Prostate gland (tissue), 2 donors: ENCODE measurements at regions not wholly inside any gene's neighbourhood (a gene's known extent, or its start where the extent isn't known, plus 50 kb on each side); places are given as distances from the start of the nearest gene placed in this dataset.

Experiments used
- DNase-seq: peaks from one replicate; pipeline ENCODE4 v3.0.0-alpha.2; 2019; ENCODE audit warnings: low spot score
- H3K27ac ChIP-seq, 2 donors: fragments of 200-600 bp; sonication (generic); 2 replicates each; pipeline ENCODE4 v1.5.1; 2017 to 2019
- H3K27me3 ChIP-seq: fragments of 200-600 bp; sonication (generic); replicated peaks from 2 replicates; pipeline ENCODE4 v1.5.1; 2019; ENCODE audit not compliant: insufficient read depth
- H3K36me3 ChIP-seq, 2 donors: fragments of 200-600 bp; sonication (generic); 1 replicate in 1 of 2; 2 replicates in 1 of 2; pipeline versions ENCODE4 v1.5.1 to v1.8.1; 2017 to 2019
- H3K4me1 ChIP-seq: fragments of 200-600 bp; sonication (generic); replicated peaks from 2 replicates; pipeline ENCODE4 v1.5.1; 2019
- H3K4me3 ChIP-seq, 2 donors: fragments of 200-600 bp; sonication (generic); 2 replicates each; pipeline ENCODE4 v1.5.1; 2017 to 2019
- H3K9me3 ChIP-seq: fragments of 200-600 bp; sonication (generic); 2 replicates; pipeline ENCODE4 v1.5.1; 2017
- CTCF ChIP-seq, 4 experiments: fragments of 200-600 bp in 2 of 4; fragments of 450-650 bp in 2 of 4; sonication (generic) in 2 of 4; IDR thresholded peaks; 1 replicate in 3 of 4; 2 replicates in 1 of 4; pipeline ENCODE4 v1.5.1; 2016 to 2019; ENCODE audit warnings: antibody characterized with exemption in 4 of 4, mild to moderate bottlenecking in 2 of 4, moderate library complexity in 2 of 4
- POLR2A ChIP-seq: fragments of 450-650 bp; IDR thresholded peaks from one replicate; pipeline ENCODE4 v1.6.1; 2016; ENCODE audit warnings: antibody characterized with exemption, mild to moderate bottlenecking
- POLR2AphosphoS5 ChIP-seq: sonication (generic); formaldehyde crosslinking; IDR thresholded peaks from one replicate; pipeline ENCODE4 v1.6.1; 2017; ENCODE audit warnings: antibody characterized with exemption
- whole genome bisulfite sequencing: methylation state at CpG from one replicate; pipeline ENCODE4 v1.1.5; 2018; 5-methylcytosine and 5-hydroxymethylcytosine counted together
- intact Hi-C: fragments of 100-400 bp; cut with DNase I; formaldehyde crosslinking; loops from one replicate; pipeline ENCODE4 v1.14.2; 2022

DNA sequence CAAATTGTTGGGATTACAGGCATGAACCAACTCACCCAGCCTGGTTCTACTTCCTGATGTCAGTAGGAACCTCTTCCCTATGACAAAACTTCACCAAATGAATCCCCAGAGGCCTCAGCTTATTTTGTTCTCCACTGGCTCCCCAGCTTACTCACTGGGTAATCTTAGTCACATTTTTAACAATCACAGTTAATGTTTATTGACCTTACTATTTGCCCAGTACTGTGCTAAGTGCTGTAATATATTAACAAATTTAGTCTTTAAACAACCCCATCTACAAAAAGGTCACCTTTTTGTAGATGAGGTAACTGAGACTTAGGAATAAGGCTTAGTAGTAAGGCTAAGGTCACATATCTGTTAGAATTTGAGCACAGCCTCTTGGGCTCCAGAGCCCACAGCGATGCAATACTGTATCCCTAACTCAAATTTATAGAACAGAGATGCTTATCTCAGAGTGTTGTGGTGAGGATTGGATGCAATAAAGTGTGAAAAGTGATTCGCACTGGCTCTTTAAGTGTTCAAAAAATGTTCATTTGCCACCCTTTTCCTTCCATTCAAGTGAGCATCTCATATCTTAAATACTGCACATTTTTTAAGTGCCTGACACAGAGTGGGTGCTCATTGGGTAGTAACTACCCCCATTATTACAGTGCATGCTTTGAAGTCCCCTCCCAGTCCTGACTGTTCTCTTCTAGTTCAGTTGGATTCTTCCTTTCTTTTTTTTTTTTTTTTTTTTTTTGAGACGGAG is 146.4 kb upstream of the ARHGAP5 start:
- Histone ChIP-seq H3K4me1 (no peaks in the 10 kb centered on the region), H3K4me3 (no peak overlapping the region), H3K27ac (no peak overlapping the region), H3K27me3 (no peaks in the 10 kb centered on the region), H3K36me3 (no peaks in the 10 kb centered on the region), H3K9me3 (no peaks in the 10 kb centered on the region)
- intact Hi-C loops = loop anchor here (5.0 to 10.0 kb wide), 2 partner anchors 322 to 624 kb away; no protein-coding TSS in a partner anchor
- TF ChIP-seq POLR2A (no peak), CTCF (IDR thresholded peaks at IDR 0.05) (no peak), POLR2AphosphoS5 (no peak)
- 81% methylated on average over 3 of the region's 3 CpGs for WGBS
- no peak for DNase-seq

DNA sequence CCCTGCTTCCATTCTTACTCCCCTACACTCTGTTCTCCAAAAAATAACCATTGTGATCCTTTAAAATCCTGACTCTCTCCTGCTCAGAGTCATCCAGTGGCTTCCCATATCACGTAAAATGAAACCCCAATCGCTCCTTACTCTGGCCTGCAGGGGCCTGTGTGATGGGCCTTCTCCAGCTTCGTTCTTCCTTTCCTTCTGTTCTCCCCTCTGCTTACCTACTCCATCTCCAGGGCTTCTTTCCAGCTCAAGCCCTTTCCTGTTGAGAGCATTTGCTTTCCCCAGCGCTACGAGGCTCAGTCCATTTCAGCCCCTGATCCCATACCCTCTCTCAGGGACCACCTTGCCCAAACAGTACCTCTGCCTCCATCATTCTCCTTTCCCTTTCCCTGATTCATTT is 144.4 kb upstream of the ARHGAP5 start:
- no peaks in the 10 kb centered on the region for H3K27me3 ChIP-seq
- no peak overlapping the region for H3K4me3 ChIP-seq
- H3K27ac ChIP-seq = no peak overlapping the region
- TF ChIP-seq POLR2AphosphoS5 = no peak
- no peak for TF ChIP-seq CTCF (IDR thresholded peaks at IDR 0.05)
- no peak for TF ChIP-seq POLR2A
- H3K9me3 ChIP-seq = no peaks in the 10 kb centered on the region
- 89% methylated on average over 5 of the region's 5 CpGs for WGBS
- H3K4me1 ChIP-seq = no peaks in the 10 kb centered on the region
- intact Hi-C loops = loop anchor here (5.0 to 10.0 kb wide), 2 partner anchors 320 to 622 kb away; no protein-coding TSS in a partner anchor
- no peaks in the 10 kb centered on the region for H3K36me3 ChIP-seq
- DNase-seq = no peak

- no peak for TF ChIP-seq CTCF (IDR thresholded peaks at IDR 0.05)
- no peak for TF ChIP-seq POLR2AphosphoS5
- no peak for TF ChIP-seq POLR2A
- Histone ChIP-seq H3K4me3 (no peak overlapping the region), H3K36me3 (no peaks in the 10 kb centered on the region), H3K27me3 (no peaks in the 10 kb centered on the region), H3K9me3 (no peaks in the 10 kb centered on the region), H3K4me1 (no peaks in the 10 kb centered on the region), H3K27ac (no peak overlapping the region)
- DNase-seq = no peak
- WGBS = 76% methylated on average over 3 of the region's 3 CpGs
- intact Hi-C loops = loop anchor here (5.0 to 10.0 kb wide), 2 partner anchors 319 to 621 kb away; no protein-coding TSS in a partner anchor
Observed at GRCh38 chr14:31933716-31934115, 143.4 kb upstream of the ARHGAP5 start.

GRCh38 chr14:31934767-31935266 is 142.3 kb upstream of the ARHGAP5 start:
- TF ChIP-seq POLR2AphosphoS5 (peak; percentile 29), POLR2A (no peak), CTCF (IDR thresholded peaks at IDR 0.05) (peak in 2 of 4 experiments; percentile 40 to 48)
- Histone ChIP-seq H3K36me3 (no peaks in the 10 kb centered on the region), H3K27ac (no peak overlapping the region), H3K4me1 (no peaks in the 10 kb centered on the region), H3K27me3 (no peaks in the 10 kb centered on the region), H3K9me3 (no peaks in the 10 kb centered on the region), H3K4me3 (no peak overlapping the region)
- DNase-seq = no peak
- WGBS = 40% methylated on average over 4 of the region's 4 CpGs
- intact Hi-C loops = loop anchor here (5.0 to 10.0 kb wide), 2 partner anchors 317 to 620 kb away; no protein-coding TSS in a partner anchor
